ACHN (cell line): ENCODE measurements at regions not wholly inside any gene's neighbourhood (a gene's known extent, or its start where the extent isn't known, plus 50 kb on each side); places are given as distances from the start of the nearest gene placed in this dataset.

Experiments used
- DNase-seq: peaks from one replicate; pipeline ENCODE4 v3.0.0-alpha.2; 2015
- in situ Hi-C: cut with HindIII; loops from 2 replicates; pipeline ENCODE4 v1.10.0; 2017; ENCODE audit warnings: low sequenced_read_pairs, low pct_ligation_motif_present, low pct_unique_long_range_greater_than_20kb

DNA sequence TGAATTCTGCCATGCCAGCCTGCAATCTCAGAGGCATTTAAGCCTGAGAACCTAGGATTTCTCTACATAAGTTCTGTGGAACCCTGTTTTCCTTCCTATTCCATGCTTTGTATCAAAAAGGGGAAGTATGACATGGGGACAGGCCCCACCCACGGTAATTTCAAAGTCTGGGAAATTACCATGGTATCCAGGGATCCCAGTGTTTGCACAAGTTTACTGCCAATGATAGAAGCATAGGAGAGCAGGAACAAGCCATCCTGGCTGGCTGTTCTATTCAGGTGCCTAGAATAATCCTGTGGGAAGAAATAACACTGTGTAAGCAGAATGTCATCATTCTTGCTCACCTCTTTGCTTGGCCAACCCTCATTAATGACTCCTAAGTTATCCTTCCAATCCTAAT is 53.8 kb upstream of the ATP1B1 start:
- in situ Hi-C loops: no loop called here
- no peak for DNase-seq

- DNase-seq: no peak
- in situ Hi-C loops: no loop called here
These were observed 53.3 kb upstream of the ATP1B1 start for GRCh38 chr1:169053196-169053595.
